ENCODE measurements at regions not wholly inside any gene's neighbourhood (a gene's known extent, or its start where the extent isn't known, plus 50 kb on each side); places are given as distances from the start of the nearest gene placed in this dataset.

- TF ChIP-seq KLF5 (IDR thresholded peaks at IDR 0.05; ENCODE audit: partially characterized antibody), result no peak
- no peak for TF ChIP-seq ZNF384 (IDR thresholded peaks at IDR 0.05; ENCODE audit: borderline replicate concordance, low read depth, low read length)
Observed at GRCh38 chr1:199515261-199515660, 512.2 kb upstream of the NR5A2 start (continued).

GRCh38 chr1:199522338-199522737 lies 505.2 kb upstream of the NR5A2 start:
- no peaks in the 10 kb centered on the region for H3K36me3 ChIP-seq (ENCODE audit: control insufficient read depth in 2 of 2, insufficient read depth in 2 of 2, low read length in 1 of 2)
- no peaks in the 10 kb centered on the region for H4K20me1 ChIP-seq (ENCODE audit: control insufficient read depth, insufficient read depth)
- POLR2A ChIA-PET, result no interaction called here
- no peaks in the 10 kb centered on the region for H3K4me1 ChIP-seq (ENCODE audit: control insufficient read depth, insufficient read depth, low read length)
- BruUV-seq (replicated peaks), result no TSS peak
- RAD21 ChIA-PET (ENCODE audit: unreplicated experiment), result no interaction called here
- CTCF ChIA-PET, result no interaction called here
- no peak for TF ChIP-seq POLR2AphosphoS5 (IDR thresholded peaks at IDR 0.05; ENCODE audit: low read length)
- TF ChIP-seq NFXL1 (IDR thresholded peaks at IDR 0.05; ENCODE audit: borderline replicate concordance), result no peak
- no peak for TF ChIP-seq BHLHE40 (IDR thresholded peaks at IDR 0.05; ENCODE audit: borderline replicate concordance in 1 of 2, low read depth in 2 of 2, low read length in 1 of 2)
- TF ChIP-seq RFX5 (IDR thresholded peaks at IDR 0.05; ENCODE audit: low read depth, low read length), result no peak
- no peak for TF ChIP-seq EP300 (IDR thresholded peaks at IDR 0.05; ENCODE audit: borderline replicate concordance in 1 of 2, control insufficient read depth in 1 of 2, low read depth in 2 of 2, low read length in 2 of 2)
- no peak for TF ChIP-seq SMC3 (IDR thresholded peaks at IDR 0.05; ENCODE audit: borderline replicate concordance, low read length)
- FAIRE-seq (no peak), ATAC-seq (no peak), DNase-seq (ENCODE audit: low read depth, low spot score) (no peak)
- H3K27ac ChIP-seq (ENCODE audit: control insufficient read depth, insufficient read depth), result no peak overlapping the region
- H3K4me2 ChIP-seq (ENCODE audit: control insufficient read depth, insufficient read depth), result no peak overlapping the region
- H3K27me3 ChIP-seq (replicated peaks in 1 of 2; ENCODE audit: control insufficient read depth in 2 of 2, insufficient read depth in 2 of 2, low read length in 1 of 2), result no peaks in the 10 kb centered on the region
- H3K4me3 ChIP-seq, result no peak overlapping the region
- H3K79me2 ChIP-seq (ENCODE audit: control insufficient read depth, insufficient read depth, low read length), result no peaks in the 10 kb centered on the region
- in situ Hi-C loops (cut with MboI) (no loop called here), intact Hi-C loops (cut with micrococcal nuclease; ENCODE audit: unreplicated experiment) (no loop called here)
- no peak overlapping the region for H3K9ac ChIP-seq (ENCODE audit: control insufficient read depth, insufficient read depth, low read length)
- WGBS (ENCODE audit: insufficient coverage, insufficient replicate concordance, low lambda C conversion rate, missing lambda C conversion rate), result 8% methylated on average over 1 of the region's 1 CpG
- H2AFZ ChIP-seq (ENCODE audit: control insufficient read depth, low read depth, low read length), result no peak overlapping the region
- H3K9me3 ChIP-seq (replicated peaks; ENCODE audit: control insufficient read depth, insufficient read depth, low read length), result no peaks in the 10 kb centered on the region
- SMC1A ChIA-PET (ENCODE audit: uncharacterized antibody, unreplicated experiment), result no interaction called here
